Thyroid gland (tissue), 4 donors: ENCODE measurements at regions not wholly inside any gene's neighbourhood (a gene's known extent, or its start where the extent isn't known, plus 50 kb on each side); places are given as distances from the start of the nearest gene placed in this dataset.

Experiments used
- CTCF ChIP-seq, 6 experiments: fragments of 200-600 bp in 3 of 6; fragments of 450-650 bp in 3 of 6; sonication (generic) in 3 of 6; IDR thresholded peaks; one replicate each; pipeline ENCODE4 v1.5.1; 2016 to 2019; ENCODE audit warnings: antibody characterized with exemption in 6 of 6, mild to moderate bottlenecking in 2 of 6, inconsistent platforms in 1 of 6, moderate library complexity in 1 of 6
- POLR2A ChIP-seq, 2 donors: fragments of 450-650 bp; IDR thresholded peaks; one replicate each; pipeline ENCODE4 v1.6.1; 2017; ENCODE audit warnings: antibody characterized with exemption in 2 of 2, mild to moderate bottlenecking in 2 of 2, moderate library complexity in 1 of 2

GRCh38 chr5:25716680-25717079 lies 1071.9 kb upstream of the CDH10 start:
- TF ChIP-seq CTCF (IDR thresholded peaks at IDR 0.05) = no peak
- no peak for TF ChIP-seq POLR2A (IDR thresholded peaks at IDR 0.05)
